ENCODE measurements at regions not wholly inside any gene's neighbourhood (a gene's known extent, or its start where the extent isn't known, plus 50 kb on each side); places are given as distances from the start of the nearest gene placed in this dataset.
"Not testable (repeated sequence)": the region's sequence is repeated elsewhere in the genome, so short reads cannot be mapped to it uniquely, and the experiment has no call there.

DNA sequence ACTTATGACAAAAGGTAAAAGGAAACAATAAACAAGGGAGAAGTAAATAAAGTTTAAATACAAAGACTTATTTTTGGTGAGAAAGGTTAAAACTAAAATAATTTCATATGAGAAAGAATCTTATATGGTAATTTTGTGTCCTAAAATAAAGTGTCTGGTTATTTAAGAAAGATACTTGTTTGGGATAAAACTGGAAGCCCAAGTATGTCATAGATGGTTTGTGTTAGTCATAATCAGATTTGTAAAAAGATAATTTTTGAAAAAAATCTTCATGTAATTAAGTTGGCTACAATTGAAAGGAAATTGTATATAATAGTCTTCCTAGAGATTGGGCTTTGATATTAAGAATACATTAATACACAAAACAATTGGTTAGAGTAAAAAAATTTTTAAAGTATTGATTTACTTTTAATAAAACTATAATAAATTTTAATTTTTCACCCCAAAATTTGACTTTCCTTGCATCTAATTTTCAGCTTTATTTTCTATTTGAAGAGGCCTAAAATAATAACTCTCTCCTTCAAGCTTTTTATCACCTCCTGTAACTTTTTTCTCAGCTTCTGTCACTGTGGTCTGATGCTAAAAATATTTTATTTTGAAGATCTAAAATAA, 315.6 kb downstream of the SLITRK5 start:
- no peak for DNase-seq

GRCh38 chr13:87998081-87998480, 326.9 kb downstream of the SLITRK5 start:
- no peak for DNase-seq

GRCh38 chr13:87999240-87999700, 328.1 kb downstream of the SLITRK5 start:
- DNase-seq: no peak

DNA sequence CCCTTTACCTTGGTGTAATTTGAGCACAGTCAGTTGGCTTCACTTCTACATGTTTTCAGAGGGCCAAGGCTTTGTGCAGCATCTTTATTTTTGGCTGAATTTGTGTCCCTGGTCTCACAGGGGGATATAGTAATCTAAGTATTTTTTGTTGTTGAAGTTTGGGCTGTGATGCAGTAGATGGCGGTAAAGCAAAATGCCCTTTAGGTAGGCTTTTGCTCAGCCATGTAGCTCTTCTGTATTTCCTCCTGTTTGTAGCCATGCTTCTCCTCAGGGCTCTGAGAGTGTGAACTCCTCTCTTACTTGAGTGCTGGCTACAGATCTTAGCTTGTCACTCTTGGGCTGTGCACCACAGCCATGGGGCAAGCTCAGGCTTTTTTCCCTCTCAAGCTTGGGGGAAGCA, 328.6 kb downstream of the SLITRK5 start:
- no peak for DNase-seq

DNA sequence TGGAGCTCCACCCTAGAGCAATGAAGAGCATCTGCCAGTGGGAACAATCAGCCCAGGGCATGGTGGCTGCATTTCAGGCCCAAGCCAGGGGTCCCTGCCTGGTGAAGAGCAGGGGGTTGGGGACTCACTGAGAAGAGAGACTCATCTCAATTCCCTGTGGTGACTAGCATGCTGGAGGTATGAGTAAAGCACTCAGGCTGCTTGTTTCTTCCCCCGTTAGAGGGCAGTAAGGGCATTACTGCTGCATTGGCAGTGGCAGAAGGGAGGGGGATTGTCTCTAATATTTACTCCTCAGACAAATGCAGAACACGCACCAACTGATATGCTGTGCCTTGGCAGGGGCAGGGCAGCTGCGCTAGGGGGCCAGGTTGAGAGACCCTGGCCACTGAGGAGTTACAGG, 329.1 kb downstream of the SLITRK5 start:
- DNase-seq: no peak

DNA sequence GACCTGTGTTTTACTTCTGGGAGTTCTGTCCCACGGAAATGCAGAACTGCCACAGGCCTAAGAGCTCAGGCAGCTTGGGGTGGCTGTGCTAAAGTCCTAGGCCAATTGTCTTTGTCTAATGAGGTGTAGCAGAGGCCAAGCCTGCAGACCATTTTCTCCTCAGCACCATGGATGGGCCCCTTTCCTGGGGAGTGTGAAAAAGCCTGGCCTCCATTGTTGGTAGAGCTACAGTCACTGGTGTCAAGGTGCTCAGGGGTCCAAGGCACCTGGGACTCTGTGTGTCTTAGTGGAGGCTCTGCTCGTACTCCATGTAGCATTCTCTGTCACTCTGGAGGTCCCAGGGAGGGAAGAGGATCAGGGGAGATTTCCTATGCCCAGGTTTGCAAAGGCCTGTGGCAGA, 329.6 kb downstream of the SLITRK5 start:
- DNase-seq: no peak

DNA sequence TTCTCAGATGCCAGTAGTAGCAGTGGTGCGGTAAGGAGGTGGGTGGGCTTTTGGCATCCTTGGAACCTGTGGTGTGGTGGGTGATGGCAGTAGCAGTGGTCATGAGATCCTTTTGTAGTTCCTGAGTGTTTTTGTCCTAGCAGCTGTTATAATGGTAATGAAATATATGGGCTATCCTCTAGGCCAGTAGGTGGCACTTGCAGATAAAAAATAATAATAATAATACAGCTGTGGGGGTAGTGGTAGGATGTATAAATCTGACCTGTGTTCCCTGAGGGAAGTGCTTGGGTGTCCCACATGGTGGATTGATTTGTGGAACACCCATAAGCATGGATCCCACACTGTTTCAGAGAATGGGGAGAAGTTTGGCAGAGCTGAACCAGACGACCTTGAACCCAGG, 334.0 kb downstream of the SLITRK5 start:
- DNase-seq: no peak

GRCh38 chr13:88014527-88014926, 343.4 kb downstream of the SLITRK5 start:
- no peak for DNase-seq

DNA sequence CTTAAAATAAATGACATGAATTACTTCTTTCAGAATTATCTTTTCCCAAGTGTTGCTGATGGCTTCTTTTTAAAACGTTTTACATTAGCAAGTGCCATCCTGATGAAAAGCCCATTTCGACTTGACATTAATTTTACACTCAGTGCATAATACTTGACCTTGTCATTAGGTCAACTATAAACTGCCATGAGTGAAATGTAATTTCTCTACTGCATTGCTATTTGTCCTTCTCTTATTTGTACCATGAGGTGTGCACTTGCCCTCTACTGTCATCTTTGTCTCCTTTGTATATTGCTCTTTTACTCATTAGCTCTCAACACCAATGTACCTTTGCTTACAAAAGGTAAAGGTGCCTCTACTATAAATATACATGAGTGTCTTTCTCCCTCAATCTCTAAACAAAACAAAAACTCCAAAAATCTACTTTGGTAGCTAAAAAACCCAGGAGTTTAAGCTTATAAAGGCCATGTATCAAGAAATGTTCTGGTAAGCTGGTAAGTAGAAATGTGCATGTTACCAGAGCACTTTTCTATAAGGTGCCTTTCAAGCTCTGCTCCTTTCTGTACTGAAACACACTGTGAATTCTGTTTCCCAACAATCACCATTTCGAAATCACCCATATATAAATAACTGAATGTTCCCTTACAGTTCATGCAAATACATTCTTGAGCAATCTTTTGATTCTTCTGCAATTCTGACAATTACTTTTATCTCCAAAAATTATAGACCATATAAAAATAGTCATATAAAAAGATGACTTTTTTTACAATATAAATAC, 351.4 kb downstream of the SLITRK5 start:
- DNase-seq: no peak

DNA sequence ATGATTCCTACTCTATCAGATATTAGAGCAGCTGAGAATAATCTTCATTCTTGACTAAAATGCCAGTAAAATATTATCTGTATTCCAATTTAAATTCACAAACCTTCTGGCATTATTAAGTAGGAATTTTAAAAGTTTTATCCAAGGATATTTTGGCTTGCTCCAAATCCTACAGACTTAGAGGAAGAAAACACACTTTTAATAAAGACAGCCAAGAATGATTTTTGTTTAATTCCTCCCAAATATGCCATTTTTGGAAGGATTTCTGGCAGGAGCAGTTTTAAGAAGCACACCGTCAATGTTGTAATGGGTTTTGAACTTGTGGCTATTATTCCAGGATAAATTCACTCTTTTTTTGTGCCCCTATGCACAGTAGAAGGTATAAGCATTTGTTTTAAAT, 355.1 kb downstream of the SLITRK5 start:
- DNase-seq: no peak

DNA sequence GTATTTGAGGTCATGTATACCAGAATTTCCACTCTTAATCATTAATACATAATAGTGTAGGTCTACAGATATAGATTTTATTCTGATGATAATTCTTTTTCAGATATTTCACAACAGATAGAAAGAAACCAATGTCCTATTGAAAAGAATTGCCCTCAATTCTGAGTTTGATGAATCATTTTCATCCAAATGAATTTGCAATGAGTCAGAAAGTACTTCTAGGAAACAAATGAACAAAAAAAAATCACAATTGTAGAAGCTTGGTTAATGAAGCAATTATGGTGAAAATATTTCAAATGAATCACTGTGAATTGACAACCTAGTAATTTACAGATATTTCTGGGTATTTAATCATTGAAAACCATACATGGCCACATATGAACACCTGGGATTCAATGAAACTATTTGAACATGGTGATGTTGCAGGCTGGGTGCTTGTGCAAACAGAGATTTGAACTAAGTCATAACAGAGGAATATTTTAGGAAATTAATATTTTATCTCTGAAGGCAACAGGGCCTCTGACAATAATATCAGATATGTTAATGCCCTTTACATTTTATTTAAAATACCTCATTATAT, 360.9 kb downstream of the SLITRK5 start:
- no peak for DNase-seq

GRCh38 chr13:88036205-88036604, 365.0 kb downstream of the SLITRK5 start:
- DNase-seq: not testable (repeated sequence)

GRCh38 chr13:88042489-88042888, 371.3 kb downstream of the SLITRK5 start:
- no peak for DNase-seq

GRCh38 chr13:88051746-88052482, 380.7 kb downstream of the SLITRK5 start:
- DNase-seq: no peak

DNA sequence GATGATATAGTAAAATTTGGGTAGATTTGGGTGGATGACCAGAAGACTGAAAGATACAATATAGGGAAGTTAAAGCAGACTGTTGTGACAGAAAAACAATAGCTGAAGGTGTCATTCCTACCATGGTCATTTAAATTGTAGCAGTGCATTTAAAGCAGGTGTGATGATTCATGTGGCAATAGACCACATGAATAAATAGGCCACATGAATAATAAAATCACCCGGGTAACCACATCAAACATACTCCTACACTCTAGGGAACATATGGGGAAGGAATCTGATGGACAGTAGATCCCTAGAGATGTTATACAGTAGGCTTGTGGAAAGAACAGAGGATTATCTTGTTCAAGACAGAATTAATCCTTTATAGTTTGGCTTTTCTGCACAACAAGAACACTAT, 392.6 kb downstream of the SLITRK5 start:
- DNase-seq: no peak

- DNase-seq: no peak
Observed at GRCh38 chr13:88066847-88067246, 395.7 kb downstream of the SLITRK5 start.

DNA sequence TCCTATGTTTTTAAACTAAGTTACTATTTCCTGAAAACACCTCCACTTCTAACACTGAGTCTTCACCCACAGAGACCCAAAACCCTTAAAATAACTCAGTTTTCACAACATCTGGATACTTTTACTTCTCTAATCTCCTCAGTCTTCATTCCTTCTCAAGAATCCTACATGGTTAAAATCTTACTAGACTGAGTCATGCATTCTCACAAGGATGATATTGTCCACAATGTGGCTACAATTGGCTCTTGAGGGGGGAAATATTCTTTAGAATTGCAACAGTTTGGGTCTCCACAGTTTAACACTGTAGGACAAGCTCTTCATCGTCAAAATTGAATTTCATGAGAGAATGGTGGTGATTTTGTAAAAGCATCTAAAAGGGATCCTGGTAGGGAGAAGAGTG, 397.1 kb downstream of the SLITRK5 start:
- DNase-seq: no peak

DNA sequence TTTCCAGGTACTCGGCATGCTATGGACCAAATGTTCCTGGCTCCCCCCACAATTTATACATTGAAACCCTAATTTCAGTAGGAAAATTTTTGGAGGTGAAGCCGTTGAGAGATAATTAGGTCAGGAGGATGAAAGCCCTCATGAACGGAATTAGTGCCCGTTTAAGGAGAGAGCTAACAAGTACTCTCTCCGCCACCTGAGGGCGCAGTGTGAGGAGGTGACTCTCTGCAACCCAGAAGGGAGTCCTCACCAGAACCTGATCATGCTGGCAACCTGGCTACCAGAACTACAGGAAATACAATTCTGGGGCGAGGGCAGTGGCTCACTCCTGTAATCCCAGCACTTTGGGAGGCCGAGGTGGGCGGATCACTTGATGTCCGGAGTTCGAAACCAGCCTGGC, 397.8 kb downstream of the SLITRK5 start:
- DNase-seq: no peak

- no peak for DNase-seq
Observed at GRCh38 chr13:88071371-88071770, 400.2 kb downstream of the SLITRK5 start.

- DNase-seq: no peak
Observed at GRCh38 chr13:88074794-88075510, 403.8 kb downstream of the SLITRK5 start.

DNA sequence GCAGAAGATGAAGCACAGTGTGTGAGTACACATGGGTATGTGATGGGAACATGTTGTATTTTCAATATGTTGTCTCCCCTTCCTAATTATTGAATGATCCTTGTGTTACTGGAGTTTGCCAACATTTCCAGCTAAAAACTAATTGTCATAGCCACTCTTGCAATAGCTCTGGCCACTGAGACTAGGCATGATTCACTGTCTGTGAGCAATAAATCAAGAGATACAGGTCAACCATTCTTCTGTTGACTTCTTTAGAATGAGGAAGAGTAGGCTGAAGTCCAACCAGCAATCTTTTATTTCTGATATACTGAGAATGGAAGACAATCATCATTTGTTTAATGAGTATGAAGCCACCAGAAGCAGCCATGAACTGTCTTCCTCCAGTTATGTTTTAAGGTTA, 413.9 kb downstream of the SLITRK5 start:
- DNase-seq: no peak

DNA sequence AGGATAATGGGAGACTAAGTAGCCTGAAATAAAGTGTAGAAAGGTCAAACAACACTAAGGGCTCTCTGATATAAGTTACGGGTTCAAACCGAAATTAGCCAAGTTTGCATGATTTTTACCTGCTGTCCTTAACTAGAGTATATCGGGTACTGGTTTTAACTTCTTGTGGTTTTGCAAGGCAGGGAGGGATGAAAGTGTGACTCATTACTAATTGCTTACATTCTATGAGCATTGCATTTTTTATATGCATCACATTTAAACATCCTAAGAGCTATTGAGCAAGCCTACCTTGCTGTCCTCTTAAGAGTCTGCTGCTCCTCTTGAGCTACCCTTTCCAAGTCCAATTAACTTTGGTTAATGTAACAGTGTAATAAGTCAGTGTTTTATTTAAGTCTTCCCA, 415.4 kb downstream of the SLITRK5 start:
- DNase-seq: no peak

GRCh38 chr13:88097541-88097940, 426.4 kb downstream of the SLITRK5 start:
- no peak for DNase-seq

Measured in effector CD8-positive, alpha-beta T cell (primary cell).